Mucosa of descending colon (tissue), 3 donors: ENCODE measurements at regions not wholly inside any gene's neighbourhood (a gene's known extent, or its start where the extent isn't known, plus 50 kb on each side); places are given as distances from the start of the nearest gene placed in this dataset.

Source experiments
- ATAC-seq: fragments of 200-7000 bp; cut with Tn5 transposase; one replicate; pipeline ENCODE4 v1.9.1; 2020; ENCODE audit warnings: mild to moderate bottlenecking, moderate library complexity
- DNase-seq, 3 donors: peaks; one replicate each; pipeline ENCODE4 v3.0.0-alpha.2; 2020
- H3K36me3 ChIP-seq: fragments of 200-600 bp; one replicate; pipeline ENCODE4 v1.8.0; 2021; ENCODE audit warnings: low read depth, mild to moderate bottlenecking
- H3K4me1 ChIP-seq: fragments of 200-600 bp; one replicate; pipeline ENCODE4 v1.8.0; 2021; ENCODE audit warnings: low read depth, mild to moderate bottlenecking
- H3K4me3 ChIP-seq: fragments of 200-600 bp; one replicate; pipeline ENCODE4 v1.8.0; 2021; ENCODE audit warnings: mild to moderate bottlenecking
- H3K9me3 ChIP-seq: fragments of 200-600 bp; one replicate; pipeline ENCODE4 v1.8.0; 2021; ENCODE audit warnings: mild to moderate bottlenecking
- intact Hi-C, 2 donors: fragments of 100-400 bp; cut with DNase I in 1 of 2; cut with micrococcal nuclease in 1 of 2; formaldehyde crosslinking; loops; one replicate each; pipeline versions ENCODE4 v1.11.0 to v1.11.1; 2022; cut with DNase I, micrococcal nuclease
- TF ChIP-seq, protein P1 (sequence below): fragments of 200-600 bp; IDR thresholded peaks from one replicate; pipeline ENCODE4 v1.8.0; 2022; ENCODE audit warnings: antibody characterized with exemption, mild to moderate bottlenecking
- donor health status: DM: no; HTN: no; CAD: no; lungs with moderate emphysema.
- donor health status: DM: no; HTN: no; CAD: no.
- donor health status: DM: no; HTN: yes; CAD: no.

DNA sequence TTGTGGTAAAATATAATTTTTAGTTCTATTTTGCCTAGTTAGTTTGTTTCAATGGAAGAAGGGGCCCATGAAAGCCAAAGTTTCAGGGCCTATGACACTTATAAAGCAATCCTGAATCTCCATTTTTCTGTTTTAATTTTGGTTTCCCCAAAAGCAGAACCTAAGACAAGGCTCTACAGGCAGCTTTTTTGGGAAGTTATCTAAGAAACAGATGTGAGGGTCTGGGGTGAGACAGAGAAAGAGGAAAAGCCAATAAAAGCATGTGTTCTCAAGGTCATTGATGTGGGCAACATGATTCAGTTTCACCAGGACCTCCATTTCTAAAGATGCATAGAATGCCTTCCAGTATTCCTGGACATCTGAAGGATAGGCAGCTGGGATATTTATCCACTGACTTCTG lies 598.5 kb downstream of the PDCD6IP start:
- intact Hi-C loops = no loop called here

DNA sequence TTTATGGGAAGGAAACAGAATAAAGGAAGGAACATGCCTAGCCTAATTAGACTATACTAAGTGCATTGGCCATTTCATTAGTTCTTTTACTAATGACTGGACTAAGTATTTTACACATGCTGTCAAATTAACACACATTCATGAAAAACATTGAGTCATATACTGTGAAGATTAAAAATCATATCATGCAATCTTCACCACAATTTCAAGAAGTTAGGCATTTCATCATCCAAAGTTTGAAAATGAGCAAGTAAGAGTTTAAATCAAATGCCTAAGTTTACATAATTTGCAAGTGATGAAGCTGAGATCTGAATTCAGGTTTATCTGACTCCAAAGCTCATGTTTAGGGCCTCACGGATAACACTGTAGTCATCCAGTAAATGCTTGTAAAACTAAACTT lies 601.0 kb downstream of the PDCD6IP start:
- H3K9me3 ChIP-seq = no peaks in the 10 kb centered on the region
- H3K36me3 ChIP-seq = no peaks in the 10 kb centered on the region
- no peak for ATAC-seq
- DNase-seq = no peak
- no peaks in the 10 kb centered on the region for H3K4me1 ChIP-seq
- intact Hi-C loops = no loop called here
- TF ChIP-seq, protein P1, sequence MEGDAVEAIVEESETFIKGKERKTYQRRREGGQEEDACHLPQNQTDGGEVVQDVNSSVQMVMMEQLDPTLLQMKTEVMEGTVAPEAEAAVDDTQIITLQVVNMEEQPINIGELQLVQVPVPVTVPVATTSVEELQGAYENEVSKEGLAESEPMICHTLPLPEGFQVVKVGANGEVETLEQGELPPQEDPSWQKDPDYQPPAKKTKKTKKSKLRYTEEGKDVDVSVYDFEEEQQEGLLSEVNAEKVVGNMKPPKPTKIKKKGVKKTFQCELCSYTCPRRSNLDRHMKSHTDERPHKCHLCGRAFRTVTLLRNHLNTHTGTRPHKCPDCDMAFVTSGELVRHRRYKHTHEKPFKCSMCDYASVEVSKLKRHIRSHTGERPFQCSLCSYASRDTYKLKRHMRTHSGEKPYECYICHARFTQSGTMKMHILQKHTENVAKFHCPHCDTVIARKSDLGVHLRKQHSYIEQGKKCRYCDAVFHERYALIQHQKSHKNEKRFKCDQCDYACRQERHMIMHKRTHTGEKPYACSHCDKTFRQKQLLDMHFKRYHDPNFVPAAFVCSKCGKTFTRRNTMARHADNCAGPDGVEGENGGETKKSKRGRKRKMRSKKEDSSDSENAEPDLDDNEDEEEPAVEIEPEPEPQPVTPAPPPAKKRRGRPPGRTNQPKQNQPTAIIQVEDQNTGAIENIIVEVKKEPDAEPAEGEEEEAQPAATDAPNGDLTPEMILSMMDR = no peak
- H3K4me3 ChIP-seq = no peak overlapping the region

More for the DNA sequence above, 598.5 kb downstream of the PDCD6IP start:
- no peaks in the 10 kb centered on the region for H3K9me3 ChIP-seq
- TF ChIP-seq, protein P1 = no peak
- ATAC-seq = no peak
- no peaks in the 10 kb centered on the region for H3K4me1 ChIP-seq
- DNase-seq = no peak
- no peaks in the 10 kb centered on the region for H3K36me3 ChIP-seq
- H3K4me3 ChIP-seq = no peak overlapping the region

DNA sequence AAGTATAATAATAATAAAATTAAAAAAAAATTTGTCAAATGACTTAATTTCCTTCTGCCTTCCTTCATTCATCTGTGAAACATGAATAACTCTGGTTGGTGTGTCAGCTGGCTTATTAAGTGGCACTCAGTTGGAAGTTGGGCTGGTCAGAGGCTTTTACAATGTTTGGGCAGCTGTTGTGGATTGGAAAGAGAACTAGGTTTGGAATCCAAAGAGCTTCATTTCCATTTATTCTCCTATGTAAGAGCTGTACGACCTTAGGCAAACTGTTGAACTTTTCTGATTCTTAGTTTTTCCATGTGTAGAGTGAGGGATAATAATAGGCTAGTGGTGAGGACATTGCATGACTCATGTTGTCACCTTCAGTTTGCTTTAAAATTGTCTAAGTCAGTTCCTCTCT lies 606.7 kb downstream of the PDCD6IP start:
- intact Hi-C loops = no loop called here
- TF ChIP-seq, protein P1 = no peak
- H3K9me3 ChIP-seq = no peaks in the 10 kb centered on the region
- no peak overlapping the region for H3K4me3 ChIP-seq
- no peaks in the 10 kb centered on the region for H3K4me1 ChIP-seq
- ATAC-seq = no peak
- no peak for DNase-seq
- H3K36me3 ChIP-seq = no peaks in the 10 kb centered on the region

- ATAC-seq = no peak
- TF ChIP-seq, protein P1 = no peak
- no peaks in the 10 kb centered on the region for H3K4me1 ChIP-seq
- H3K9me3 ChIP-seq = no peaks in the 10 kb centered on the region
- no peak for DNase-seq
- intact Hi-C loops = no loop called here
- no peaks in the 10 kb centered on the region for H3K36me3 ChIP-seq
- H3K4me3 ChIP-seq = no peak overlapping the region
Measured at GRCh38 chr3:34407281-34407680, 608.9 kb downstream of the PDCD6IP start.

GRCh38 chr3:34408088-34408487 lies 609.7 kb downstream of the PDCD6IP start:
- Histone ChIP-seq H3K4me1 (no peaks in the 10 kb centered on the region), H3K4me3 (no peak overlapping the region)
- no peak for ATAC-seq

More at GRCh38 chr3:34408088-34408487, 609.7 kb downstream of the PDCD6IP start:
- TF ChIP-seq, protein P1 = no peak
- intact Hi-C loops = no loop called here
- no peaks in the 10 kb centered on the region for H3K9me3 ChIP-seq
- DNase-seq = no peak
- no peaks in the 10 kb centered on the region for H3K36me3 ChIP-seq
